ENCODE measurements at regions not wholly inside any gene's neighbourhood (a gene's known extent, or its start where the extent isn't known, plus 50 kb on each side); places are given as distances from the start of the nearest gene placed in this dataset.
"Not testable (repeated sequence)": the region's sequence is repeated elsewhere in the genome, so short reads cannot be mapped to it uniquely, and the experiment has no call there.

DNA sequence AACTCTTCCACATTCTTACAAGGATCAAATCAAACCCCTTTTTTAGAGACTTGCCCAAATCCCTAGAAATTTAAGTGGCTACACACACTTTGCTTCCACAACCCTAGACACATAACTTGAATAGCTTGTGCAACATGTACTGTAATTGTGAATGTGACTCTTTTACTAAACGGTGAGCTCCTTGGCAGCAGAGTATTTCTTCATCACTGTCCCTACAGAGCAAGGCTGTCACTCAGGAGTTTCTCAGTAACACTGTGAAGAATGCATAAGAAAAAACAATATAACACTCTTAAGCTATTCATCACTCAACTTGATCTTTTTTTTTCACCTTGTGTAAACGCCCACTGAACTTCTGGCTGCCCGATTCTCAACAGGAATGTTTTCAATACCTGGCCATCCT is 53.8 kb upstream of the ADAMTS18 start:
- WGBS, 2 experiments (ENCODE audit: insufficient coverage in 2 of 2) = 68 to 81% methylated on average over 2 to 3 of the region's 3 CpGs
- Histone ChIP-seq H3K4me3 (ENCODE audit: extremely low read depth, insufficient read depth, low read length, poor library complexity, severe bottlenecking) (no peak overlapping the region), H3K4me1 (ENCODE audit: control insufficient read depth, insufficient read depth, low read length, poor library complexity, severe bottlenecking) (no peaks in the 10 kb centered on the region), H3K36me3 (ENCODE audit: control insufficient read depth, insufficient read depth, low read length) (no peaks in the 10 kb centered on the region), H3K9me3 (ENCODE audit: control insufficient read depth, low read length) (no peaks in the 10 kb centered on the region), H3K27ac (ENCODE audit: low read depth, low read length, severe bottlenecking) (no peak overlapping the region)

DNA sequence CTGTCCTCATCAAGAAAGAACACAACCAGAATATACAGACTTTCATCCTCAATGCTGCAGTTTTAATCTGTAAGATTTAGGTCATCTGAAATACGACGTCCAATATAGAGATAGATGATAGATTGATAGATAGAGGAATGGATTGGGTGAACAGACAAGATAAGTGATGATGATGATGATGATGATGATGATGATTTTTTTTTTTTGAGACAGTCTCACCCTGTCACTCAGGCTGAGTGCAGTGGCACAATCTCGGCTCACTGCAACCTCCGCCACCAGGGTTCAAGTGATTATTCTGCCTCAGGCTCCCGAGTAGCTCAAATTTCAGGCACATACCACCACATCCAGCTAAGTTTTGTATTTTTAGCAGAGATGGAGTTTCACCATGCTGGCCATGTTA is 56.3 kb upstream of the ADAMTS18 start:
- Histone ChIP-seq H3K4me3 (ENCODE audit: extremely low read depth, insufficient read depth, low read length, poor library complexity, severe bottlenecking) (no peak overlapping the region), H3K4me1 (ENCODE audit: control insufficient read depth, insufficient read depth, low read length, poor library complexity, severe bottlenecking) (no peaks in the 10 kb centered on the region), H3K27ac (ENCODE audit: low read depth, low read length, severe bottlenecking) (no peak overlapping the region), H3K9me3 (ENCODE audit: control insufficient read depth, low read length) (no peaks in the 10 kb centered on the region), H3K36me3 (ENCODE audit: control insufficient read depth, insufficient read depth, low read length) (no peaks in the 10 kb centered on the region)
- WGBS, 2 experiments (ENCODE audit: insufficient coverage in 2 of 2) = 57 to 71% methylated on average over 2 to 5 of the region's 5 CpGs

DNA sequence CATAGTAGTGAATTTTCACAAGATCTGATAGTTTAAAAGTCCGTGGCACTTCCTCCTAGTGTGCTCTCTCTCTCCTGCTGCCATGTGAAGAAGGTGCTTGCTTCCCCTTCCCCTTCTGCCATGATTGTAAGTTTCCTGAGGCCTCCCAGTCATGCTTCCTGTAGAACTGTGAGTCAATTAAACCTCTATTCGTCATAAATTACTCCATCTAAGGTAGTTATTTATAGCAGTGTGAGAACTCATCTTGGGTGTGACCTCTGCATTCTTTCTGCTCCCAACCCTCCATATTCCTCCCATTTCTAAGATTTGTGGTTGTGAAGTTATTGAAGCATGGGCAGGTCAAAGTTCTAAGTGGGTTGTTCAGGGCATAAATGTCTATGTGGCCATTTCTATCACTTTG is 62.1 kb upstream of the ADAMTS18 start:
- 64 to 91% methylated on average over 1 of the region's 2 CpGs for WGBS, 2 experiments (ENCODE audit: insufficient coverage in 2 of 2)
- no peaks in the 10 kb centered on the region for H3K36me3 ChIP-seq (ENCODE audit: control insufficient read depth, insufficient read depth, low read length)
- H3K27ac ChIP-seq (ENCODE audit: low read depth, low read length, severe bottlenecking) = no peak overlapping the region
- no peaks in the 10 kb centered on the region for H3K4me1 ChIP-seq (ENCODE audit: control insufficient read depth, insufficient read depth, low read length, poor library complexity, severe bottlenecking)
- no peak overlapping the region for H3K4me3 ChIP-seq (ENCODE audit: extremely low read depth, insufficient read depth, low read length, poor library complexity, severe bottlenecking)
- no peaks in the 10 kb centered on the region for H3K9me3 ChIP-seq (ENCODE audit: control insufficient read depth, low read length)

DNA sequence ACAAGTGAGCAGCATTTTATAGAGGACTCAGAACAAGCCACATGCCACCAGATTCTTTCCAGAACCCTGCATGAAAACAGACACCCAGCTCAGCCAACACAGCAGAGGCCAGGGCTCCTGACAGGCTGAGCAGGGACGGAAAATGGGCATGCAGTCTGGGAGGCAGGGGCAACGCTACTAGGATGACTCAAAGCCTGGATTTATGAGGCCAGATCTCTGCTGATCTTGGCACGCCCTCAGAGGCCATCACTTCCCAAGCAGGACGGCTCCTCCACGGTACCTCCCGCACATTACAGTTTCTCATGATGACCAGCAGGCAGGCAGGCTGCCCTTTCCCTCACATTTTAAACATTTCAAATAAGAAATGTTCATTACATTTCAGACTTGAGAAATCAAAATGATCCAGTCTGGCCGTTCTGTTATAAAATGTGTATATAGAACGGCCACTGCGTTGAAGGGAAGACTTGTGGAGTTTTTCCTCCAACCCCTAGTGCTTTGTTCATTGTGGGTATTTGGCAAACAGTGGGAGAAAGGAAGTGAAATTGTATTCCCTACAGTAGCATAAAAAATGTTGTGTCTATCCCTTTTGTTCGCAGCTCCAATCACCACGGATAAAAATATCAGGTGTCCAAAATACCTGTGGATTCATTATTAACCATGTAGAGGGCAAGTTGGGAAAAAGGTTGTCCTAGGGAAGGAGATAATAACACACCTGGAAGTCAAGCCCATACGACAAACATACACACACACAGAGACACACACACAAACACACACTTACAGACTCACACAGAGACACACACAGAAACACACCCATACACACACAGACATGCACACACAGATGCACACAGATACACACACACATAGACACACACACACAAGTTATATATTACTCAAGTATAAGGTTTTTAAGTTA is 64.8 kb upstream of the ADAMTS18 start:
- H3K27ac ChIP-seq (ENCODE audit: low read depth, low read length, severe bottlenecking) = no peak overlapping the region
- no peaks in the 10 kb centered on the region for H3K4me1 ChIP-seq (ENCODE audit: control insufficient read depth, insufficient read depth, low read length, poor library complexity, severe bottlenecking)
- H3K36me3 ChIP-seq (ENCODE audit: control insufficient read depth, insufficient read depth, low read length) = no peaks in the 10 kb centered on the region
- H3K9me3 ChIP-seq (ENCODE audit: control insufficient read depth, low read length) = no peaks in the 10 kb centered on the region
- WGBS, 2 experiments (ENCODE audit: insufficient coverage in 2 of 2) = 84 to 86% methylated on average over 9 to 10 of the region's 12 CpGs
- no peak overlapping the region for H3K4me3 ChIP-seq (ENCODE audit: extremely low read depth, insufficient read depth, low read length, poor library complexity, severe bottlenecking)

DNA sequence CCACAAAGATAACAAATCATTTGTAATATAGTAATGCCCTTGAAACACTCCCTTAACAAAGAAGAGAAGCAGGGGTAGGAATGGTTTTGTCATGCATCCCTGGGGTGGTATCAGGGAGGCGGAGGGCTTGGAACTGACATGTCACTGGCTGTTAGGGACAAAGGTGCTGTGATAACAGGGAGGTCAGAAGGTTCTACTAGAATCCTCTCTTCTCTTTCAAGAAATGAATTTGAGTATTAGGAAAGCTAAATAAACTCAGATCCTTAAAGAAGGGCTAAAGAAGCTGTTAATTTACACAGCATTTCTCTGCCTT is 65.4 kb upstream of the ADAMTS18 start:
- H3K4me1 ChIP-seq (ENCODE audit: control insufficient read depth, insufficient read depth, low read length, poor library complexity, severe bottlenecking) = no peaks in the 10 kb centered on the region
- no peaks in the 10 kb centered on the region for H3K9me3 ChIP-seq (ENCODE audit: control insufficient read depth, low read length)
- WGBS, 2 experiments (ENCODE audit: insufficient coverage in 2 of 2) = 100% methylated on average over 1 of the region's 1 CpG; no CpG with 5 or more reads in 1 of the 2 experiments
- H3K27ac ChIP-seq (ENCODE audit: low read depth, low read length, severe bottlenecking) = no peak overlapping the region
- H3K4me3 ChIP-seq (ENCODE audit: extremely low read depth, insufficient read depth, low read length, poor library complexity, severe bottlenecking) = no peak overlapping the region
- no peaks in the 10 kb centered on the region for H3K36me3 ChIP-seq (ENCODE audit: control insufficient read depth, insufficient read depth, low read length)

DNA sequence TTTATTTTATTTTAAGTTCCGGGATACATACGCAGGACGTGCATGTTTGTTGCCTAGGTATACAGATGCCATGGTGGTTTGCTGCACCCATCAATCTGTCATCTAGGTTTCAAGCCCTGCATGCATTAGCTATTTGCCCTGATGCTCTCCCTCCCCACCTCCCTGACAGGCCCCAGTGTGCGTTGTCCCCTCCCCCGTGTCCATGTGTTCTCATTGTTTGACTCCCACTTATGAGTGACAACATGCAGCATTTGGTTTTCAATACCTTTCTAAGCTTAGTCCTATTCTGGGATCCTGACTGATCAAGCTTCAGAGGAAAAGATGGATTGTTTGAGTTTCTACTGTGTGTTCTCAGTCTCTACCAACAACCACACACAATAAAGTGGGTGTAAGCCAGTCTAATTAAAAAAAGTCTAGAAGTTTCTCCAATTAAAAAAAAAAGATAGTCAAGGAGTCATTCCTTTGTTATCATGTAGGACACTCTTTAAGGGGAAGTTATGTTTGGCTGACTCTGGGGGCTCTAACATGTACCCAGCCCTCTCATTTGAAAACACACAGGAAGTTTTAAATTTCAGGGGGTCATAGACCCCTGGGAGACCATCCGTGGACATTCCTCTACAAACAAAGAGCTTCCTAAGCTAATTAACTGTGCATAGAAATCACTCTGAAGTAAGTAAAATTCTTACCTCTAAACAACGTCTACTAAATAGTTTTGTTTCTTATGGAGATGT is 66.3 kb upstream of the ADAMTS18 start:
- Histone ChIP-seq H3K27ac (ENCODE audit: low read depth, low read length, severe bottlenecking) (no peak overlapping the region), H3K36me3 (ENCODE audit: control insufficient read depth, insufficient read depth, low read length) (no peaks in the 10 kb centered on the region), H3K4me3 (ENCODE audit: extremely low read depth, insufficient read depth, low read length, poor library complexity, severe bottlenecking) (no peak overlapping the region), H3K9me3 (ENCODE audit: control insufficient read depth, low read length) (no peaks in the 10 kb centered on the region), H3K4me1 (ENCODE audit: control insufficient read depth, insufficient read depth, low read length, poor library complexity, severe bottlenecking) (no peaks in the 10 kb centered on the region)
- 73 to 74% methylated on average over 3 to 5 of the region's 7 CpGs for WGBS, 2 experiments (ENCODE audit: insufficient coverage in 2 of 2)

DNA sequence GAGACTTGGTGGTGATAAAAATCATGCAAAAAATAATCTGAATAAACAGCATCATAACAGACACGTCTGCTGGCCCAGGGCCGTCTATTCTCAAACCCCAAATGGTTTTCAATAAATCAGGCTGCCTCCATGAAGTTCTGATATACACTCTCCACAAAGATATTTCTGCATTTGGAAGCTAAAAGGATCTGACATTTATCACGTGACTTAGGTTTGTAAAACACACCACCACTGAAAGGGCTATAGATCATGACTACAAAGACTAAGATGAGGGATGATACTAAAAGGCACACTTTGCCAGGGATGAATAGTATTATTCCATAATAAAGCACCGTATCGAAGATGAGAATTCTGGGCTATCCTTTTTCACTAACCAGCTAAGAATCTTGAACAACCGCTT is 67.6 kb upstream of the ADAMTS18 start:
- Histone ChIP-seq H3K4me3 (ENCODE audit: extremely low read depth, insufficient read depth, low read length, poor library complexity, severe bottlenecking) (no peak overlapping the region), H3K4me1 (ENCODE audit: control insufficient read depth, insufficient read depth, low read length, poor library complexity, severe bottlenecking) (no peaks in the 10 kb centered on the region), H3K27ac (ENCODE audit: low read depth, low read length, severe bottlenecking) (no peak overlapping the region), H3K9me3 (ENCODE audit: control insufficient read depth, low read length) (no peaks in the 10 kb centered on the region), H3K36me3 (ENCODE audit: control insufficient read depth, insufficient read depth, low read length) (no peaks in the 10 kb centered on the region)
- WGBS, 2 experiments (ENCODE audit: insufficient coverage in 2 of 2) = 89 to 100% methylated on average over 3 of the region's 6 CpGs

DNA sequence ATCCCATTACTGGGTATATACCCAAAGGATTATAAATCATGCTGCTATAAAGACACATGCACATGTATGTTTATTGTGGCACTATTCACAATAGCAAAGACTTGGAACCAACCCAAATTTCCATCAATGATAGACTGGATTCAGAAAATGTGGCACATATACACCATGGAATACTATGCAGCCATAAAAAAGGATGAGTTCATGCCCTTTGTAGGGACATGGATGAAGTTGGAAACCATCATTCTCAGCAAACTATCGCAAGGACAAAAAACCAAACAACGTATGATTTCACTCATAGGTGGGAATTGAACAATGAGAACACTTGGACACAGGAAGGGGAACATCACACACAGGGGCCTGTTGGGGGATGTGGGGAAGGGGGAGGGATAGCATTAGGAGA is 71.7 kb upstream of the ADAMTS18 start:
- not testable (repeated sequence) for H3K4me1 ChIP-seq (ENCODE audit: control insufficient read depth, insufficient read depth, low read length, poor library complexity, severe bottlenecking); H3K4me3 ChIP-seq (ENCODE audit: extremely low read depth, insufficient read depth, low read length, poor library complexity, severe bottlenecking); H3K27ac ChIP-seq (ENCODE audit: low read depth, low read length, severe bottlenecking); H3K9me3 ChIP-seq (ENCODE audit: control insufficient read depth, low read length); H3K36me3 ChIP-seq (ENCODE audit: control insufficient read depth, insufficient read depth, low read length)
- WGBS, 2 experiments (ENCODE audit: insufficient coverage in 2 of 2) = 100% methylated on average over 2 of the region's 2 CpGs; no CpG with 5 or more reads in 1 of the 2 experiments

DNA sequence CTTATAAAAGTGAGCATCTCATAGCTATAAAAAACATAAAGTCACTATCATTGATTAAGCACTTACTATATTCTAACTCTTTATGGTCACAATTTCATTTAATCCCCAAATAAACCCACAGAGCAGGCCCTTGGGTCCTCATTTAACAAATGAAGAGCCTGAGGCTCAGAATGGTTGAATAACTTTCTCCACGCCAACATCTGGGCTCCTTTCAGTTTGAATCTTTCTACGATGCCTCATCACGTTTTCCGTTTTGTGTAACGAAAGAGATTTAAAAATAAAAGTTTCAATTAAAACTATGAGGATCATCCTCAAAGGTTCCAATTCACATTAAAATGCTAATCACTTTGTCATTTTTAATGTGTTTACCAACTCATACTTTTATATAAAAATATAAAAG is 74.2 kb upstream of the ADAMTS18 start:
- 70 to 71% methylated on average over 1 to 4 of the region's 5 CpGs for WGBS, 2 experiments (ENCODE audit: insufficient coverage in 2 of 2)
- H3K27ac ChIP-seq (ENCODE audit: low read depth, low read length, severe bottlenecking) = no peak overlapping the region
- no peaks in the 10 kb centered on the region for H3K36me3 ChIP-seq (ENCODE audit: control insufficient read depth, insufficient read depth, low read length)
- no peak overlapping the region for H3K4me3 ChIP-seq (ENCODE audit: extremely low read depth, insufficient read depth, low read length, poor library complexity, severe bottlenecking)
- no peaks in the 10 kb centered on the region for H3K9me3 ChIP-seq (ENCODE audit: control insufficient read depth, low read length)
- H3K4me1 ChIP-seq (ENCODE audit: control insufficient read depth, insufficient read depth, low read length, poor library complexity, severe bottlenecking) = no peaks in the 10 kb centered on the region

DNA sequence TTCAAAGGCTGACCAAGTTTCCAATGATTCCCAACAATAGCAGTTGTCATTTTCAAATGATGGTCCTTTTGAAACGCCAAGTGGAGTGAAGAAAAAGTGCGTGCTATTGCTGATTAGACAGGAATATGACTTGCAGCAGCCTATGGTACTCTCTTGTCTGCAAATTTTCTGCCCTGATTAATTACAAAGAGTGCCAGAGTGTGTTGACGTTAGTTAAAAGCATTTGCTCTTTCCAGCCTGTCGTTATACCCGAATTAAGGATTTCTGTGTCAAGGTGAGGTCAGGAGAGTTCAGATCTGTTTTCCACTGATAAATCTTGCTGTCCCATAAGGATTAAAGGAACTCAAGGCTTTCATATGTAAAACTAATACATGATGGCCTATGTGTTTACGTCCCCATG is 75.0 kb upstream of the ADAMTS18 start:
- WGBS, 2 experiments (ENCODE audit: insufficient coverage in 2 of 2) = 69 to 73% methylated on average over 5 of the region's 6 CpGs
- H3K27ac ChIP-seq (ENCODE audit: low read depth, low read length, severe bottlenecking) = no peak overlapping the region
- no peaks in the 10 kb centered on the region for H3K9me3 ChIP-seq (ENCODE audit: control insufficient read depth, low read length)
- H3K36me3 ChIP-seq (ENCODE audit: control insufficient read depth, insufficient read depth, low read length) = no peaks in the 10 kb centered on the region
- no peak overlapping the region for H3K4me3 ChIP-seq (ENCODE audit: extremely low read depth, insufficient read depth, low read length, poor library complexity, severe bottlenecking)
- no peaks in the 10 kb centered on the region for H3K4me1 ChIP-seq (ENCODE audit: control insufficient read depth, insufficient read depth, low read length, poor library complexity, severe bottlenecking)

DNA sequence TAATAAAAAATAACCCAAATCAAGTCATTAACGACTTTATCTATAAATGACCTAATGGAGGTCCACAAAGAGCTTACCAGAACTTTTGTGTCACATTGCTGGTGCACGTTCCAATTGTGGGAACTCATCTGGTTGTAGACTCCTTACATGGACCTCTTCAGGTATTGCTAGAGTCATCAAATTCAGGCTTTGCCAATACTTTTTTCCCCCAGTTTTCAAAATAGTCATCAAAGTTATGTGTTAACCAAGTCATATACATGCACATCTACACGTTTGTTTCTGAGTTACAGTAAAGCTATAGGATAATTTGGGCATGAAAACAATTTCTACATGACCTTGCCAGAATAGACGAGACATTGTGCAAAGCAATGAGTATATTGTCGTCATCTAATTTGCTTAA is 76.2 kb upstream of the ADAMTS18 start:
- whole genome bisulfite sequencing, 2 experiments (ENCODE audit: insufficient coverage in 2 of 2) = 92 to 100% methylated on average over 2 to 3 of the region's 5 CpGs
- Histone ChIP-seq H3K9me3 (ENCODE audit: control insufficient read depth, low read length) (no peaks in the 10 kb centered on the region), H3K4me1 (ENCODE audit: control insufficient read depth, insufficient read depth, low read length, poor library complexity, severe bottlenecking) (no peaks in the 10 kb centered on the region), H3K4me3 (ENCODE audit: extremely low read depth, insufficient read depth, low read length, poor library complexity, severe bottlenecking) (no peak overlapping the region), H3K36me3 (ENCODE audit: control insufficient read depth, insufficient read depth, low read length) (no peaks in the 10 kb centered on the region), H3K27ac (ENCODE audit: low read depth, low read length, severe bottlenecking) (no peak overlapping the region)

Data from mesodermal cell (in vitro differentiated cells).